GM18499 (cell line): ENCODE measurements at regions not wholly inside any gene's neighbourhood (a gene's known extent, or its start where the extent isn't known, plus 50 kb on each side); places are given as distances from the start of the nearest gene placed in this dataset.

ENCODE experiments used
- ATAC-seq: cut with Tn5 transposase; IDR thresholded peaks from one replicate; pipeline ENCODE4 v1.9.1; 2021; ENCODE audit warnings: moderate number of reproducible peaks; ENCODE audit not compliant: insufficient read depth, unreplicated experiment

DNA sequence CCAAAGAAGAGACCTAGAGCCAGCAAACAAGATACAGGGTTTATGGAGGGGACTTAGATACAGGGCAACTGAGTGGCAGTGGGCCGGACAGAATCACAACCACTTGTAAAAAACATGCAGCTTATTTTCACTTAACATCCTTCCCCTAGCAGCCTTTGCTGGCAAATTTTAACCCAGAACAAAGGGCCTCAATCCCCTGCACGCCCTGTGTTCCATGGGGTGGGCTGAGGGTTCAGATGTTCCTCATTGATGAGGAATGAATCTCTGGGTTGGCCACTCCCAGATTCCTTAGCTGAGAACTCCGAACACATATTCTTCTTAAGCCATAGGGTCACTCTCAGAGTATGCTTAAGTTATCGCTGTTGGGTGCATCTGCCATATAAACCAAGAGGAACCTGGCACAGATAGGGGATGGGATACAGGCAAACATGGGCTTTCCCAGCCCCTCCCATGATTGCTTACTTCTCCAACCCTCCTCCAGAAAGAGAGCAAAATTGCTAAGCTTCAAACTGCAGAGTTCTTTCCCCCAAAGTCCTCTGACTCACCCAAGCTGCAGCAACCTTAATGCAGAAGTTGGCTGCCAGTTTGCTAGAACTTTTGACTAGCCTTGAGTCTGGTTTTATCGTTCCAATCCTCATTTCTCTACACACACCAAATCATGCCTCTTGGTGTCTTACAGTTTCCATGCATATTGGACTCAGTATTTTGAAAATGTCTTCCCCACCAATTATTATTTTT lies 146.9 kb downstream of the CD47 start:
- no peak for ATAC-seq

DNA sequence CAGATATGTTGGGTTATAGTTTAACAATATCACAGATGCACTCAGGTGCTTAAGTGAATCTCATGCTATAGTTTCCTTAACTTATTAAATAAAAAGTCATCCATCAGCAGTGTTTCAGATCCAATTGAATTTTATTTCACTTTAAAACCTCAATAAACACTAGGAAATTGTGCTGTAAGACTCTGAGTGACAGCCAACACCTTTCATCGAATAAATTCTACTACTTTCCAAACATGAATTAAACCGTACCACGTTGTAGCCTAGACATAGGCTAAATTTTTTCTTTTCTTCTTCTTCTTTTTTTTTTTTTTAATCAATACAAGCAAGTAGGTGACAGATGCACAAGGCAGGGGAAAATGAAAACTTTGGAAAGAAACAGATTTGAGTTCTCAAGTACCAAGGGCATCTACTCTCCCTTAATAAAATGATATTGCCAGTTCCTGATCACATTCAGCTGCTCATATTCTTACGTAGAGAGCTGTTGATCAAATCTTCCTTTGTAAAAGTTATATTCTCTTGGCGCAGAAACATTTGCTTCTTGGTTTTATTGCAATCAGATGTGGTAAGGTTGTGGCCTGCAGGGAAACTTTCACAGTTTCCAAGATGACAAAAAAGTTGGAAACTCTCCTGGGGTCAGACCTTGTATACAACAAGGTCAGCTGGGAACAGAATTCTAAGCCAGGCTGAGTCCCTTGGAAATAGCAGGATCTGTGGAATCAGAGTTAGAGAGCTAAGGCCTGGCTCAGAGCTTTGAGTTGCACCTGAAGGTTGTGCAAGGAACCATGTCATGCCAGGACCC lies 147.7 kb downstream of the CD47 start:
- no peak for ATAC-seq

GRCh38 chr3:107942244-107942643 lies 148.6 kb downstream of the CD47 start:
- no peak for ATAC-seq

DNA sequence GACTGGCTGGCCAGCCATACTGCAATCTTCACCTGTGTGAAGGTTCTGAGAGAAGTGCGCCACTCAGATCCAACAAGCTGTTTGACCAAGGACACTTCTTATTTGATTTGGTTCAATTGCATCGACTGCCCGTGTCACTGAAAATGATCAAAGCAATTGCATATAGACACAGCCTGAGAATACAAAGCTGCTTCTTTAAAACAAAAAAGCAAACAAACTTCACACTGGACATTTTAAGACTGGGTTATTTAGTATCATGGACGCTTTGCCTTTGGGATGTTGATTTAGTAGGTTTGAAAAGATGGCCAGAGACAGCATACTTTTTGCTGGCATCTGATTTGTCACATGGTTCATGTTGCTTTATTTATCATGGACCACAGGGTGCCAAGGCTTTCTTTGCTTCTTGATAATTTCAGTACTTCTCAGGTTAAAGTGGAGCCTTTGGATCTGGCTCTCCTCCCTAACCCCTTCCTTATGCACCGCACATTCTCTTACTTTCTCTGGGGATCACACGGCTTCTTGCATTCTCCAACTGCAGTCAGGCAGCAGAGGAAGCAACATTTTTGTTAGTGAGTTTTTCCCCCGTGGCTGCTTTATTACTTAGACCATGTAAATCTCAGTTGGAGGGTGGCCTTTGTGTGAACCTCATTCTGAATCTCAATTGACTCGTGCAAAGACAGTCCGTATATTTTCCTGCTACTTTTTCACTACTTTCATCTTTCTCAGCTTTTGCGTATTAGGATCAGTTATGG lies 151.0 kb downstream of the CD47 start:
- no peak for ATAC-seq

- no peak for ATAC-seq
Measured at GRCh38 chr3:107938143-107938542, 152.7 kb downstream of the CD47 start.

DNA sequence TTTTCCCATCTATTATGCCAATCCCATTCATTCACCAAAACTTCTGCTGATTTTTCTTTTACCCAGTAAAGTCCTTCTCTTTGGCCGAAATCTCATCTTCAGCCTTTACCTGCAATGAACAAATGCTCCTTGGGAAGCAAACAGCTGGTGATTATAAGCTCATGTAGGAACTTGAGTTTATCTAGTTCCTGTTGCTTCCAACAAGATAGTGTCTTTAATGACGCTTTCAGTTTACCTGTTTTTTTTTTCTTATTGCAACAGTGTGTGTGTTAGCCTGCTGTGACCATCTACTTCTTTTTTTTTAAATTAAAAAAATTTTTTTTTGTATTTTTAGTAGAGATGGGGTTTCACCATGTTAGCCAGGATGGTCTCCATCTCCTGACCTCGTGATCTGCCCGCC lies 156.0 kb downstream of the CD47 start:
- no peak for ATAC-seq

DNA sequence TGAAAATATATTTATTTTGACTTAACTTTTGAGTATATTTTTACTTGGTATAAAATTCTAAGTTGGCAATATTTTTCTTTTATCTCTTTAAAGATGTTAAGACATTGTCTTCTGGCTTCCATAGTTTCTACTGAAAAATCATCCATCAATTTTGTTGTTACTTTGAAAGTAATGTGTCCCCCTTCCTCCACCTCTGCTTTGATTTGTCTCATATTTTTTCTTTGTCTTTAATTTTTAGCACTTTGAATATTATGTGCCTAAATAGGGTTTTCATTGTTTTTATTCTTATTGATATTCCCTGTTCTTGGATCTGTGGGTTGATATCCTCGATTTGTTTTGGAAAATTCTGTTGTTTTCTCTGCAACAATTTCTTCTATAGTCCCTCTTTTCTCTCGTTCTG lies 157.4 kb downstream of the CD47 start:
- no peak for ATAC-seq

DNA sequence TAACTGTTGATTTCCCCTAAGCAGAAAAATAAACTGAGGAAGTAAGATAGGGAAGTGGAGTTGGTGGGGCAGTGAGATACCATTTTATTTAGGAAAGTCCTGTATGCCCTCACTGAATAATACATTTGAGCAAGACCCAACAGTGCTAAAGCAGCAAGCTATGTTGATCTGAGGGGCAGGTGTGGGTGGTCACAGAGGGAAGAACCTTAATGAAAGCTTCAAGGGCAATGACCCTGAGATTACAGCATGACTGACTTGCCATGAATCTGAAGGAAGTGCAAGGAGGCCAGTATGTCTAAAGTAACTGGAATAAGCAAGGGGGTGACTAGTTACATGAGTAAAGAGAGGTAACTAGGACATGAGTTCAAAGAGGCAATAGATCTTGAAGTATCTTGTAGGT lies 159.5 kb downstream of the CD47 start:
- ATAC-seq: no peak

DNA sequence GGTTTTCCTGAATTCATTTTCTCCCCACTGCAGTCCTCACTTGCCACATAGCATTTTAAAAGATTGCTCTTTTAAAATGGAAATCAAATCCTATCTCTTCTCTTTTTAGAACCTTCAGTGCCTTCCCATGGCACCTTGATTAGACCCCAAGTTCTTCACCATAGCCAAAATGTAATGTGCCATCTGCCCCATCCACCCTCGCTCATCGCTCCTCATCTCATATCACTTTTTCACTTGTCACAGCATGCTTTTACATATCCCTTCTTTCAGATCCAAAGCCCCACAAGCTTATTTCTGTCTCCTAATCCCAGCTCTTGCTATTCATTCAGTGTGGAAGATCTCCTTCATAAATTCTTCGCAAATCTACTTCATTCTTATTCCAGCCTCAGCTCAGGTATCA lies 161.7 kb downstream of the CD47 start:
- no peak for ATAC-seq

GRCh38 chr3:107928084-107928445 lies 162.8 kb downstream of the CD47 start:
- ATAC-seq: peak; percentile 14

GRCh38 chr3:107927361-107928083 lies 163.3 kb downstream of the CD47 start:
- ATAC-seq: peak; percentile 78

DNA sequence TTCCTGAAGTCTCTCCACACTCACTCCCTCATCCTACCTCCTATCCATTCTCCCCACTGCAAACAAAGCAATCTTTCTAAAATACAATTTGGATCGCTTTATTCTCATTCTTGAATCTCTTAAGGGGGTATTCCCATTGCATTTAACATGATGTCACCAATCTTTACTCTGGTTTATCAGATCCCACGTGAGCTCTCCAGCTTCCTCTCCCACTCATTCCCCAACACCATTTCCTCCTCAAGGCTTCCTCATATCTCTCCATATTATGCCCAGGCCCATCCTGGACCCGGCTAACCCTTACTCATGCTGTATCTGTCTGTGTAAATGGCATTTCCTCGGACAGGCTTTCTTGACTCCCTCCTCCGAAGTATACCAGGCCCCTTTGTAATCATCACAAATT lies 165.0 kb downstream of the CD47 start:
- ATAC-seq: no peak

- ATAC-seq: no peak
Measured at GRCh38 chr3:107921038-107921437, 169.8 kb downstream of the CD47 start.

DNA sequence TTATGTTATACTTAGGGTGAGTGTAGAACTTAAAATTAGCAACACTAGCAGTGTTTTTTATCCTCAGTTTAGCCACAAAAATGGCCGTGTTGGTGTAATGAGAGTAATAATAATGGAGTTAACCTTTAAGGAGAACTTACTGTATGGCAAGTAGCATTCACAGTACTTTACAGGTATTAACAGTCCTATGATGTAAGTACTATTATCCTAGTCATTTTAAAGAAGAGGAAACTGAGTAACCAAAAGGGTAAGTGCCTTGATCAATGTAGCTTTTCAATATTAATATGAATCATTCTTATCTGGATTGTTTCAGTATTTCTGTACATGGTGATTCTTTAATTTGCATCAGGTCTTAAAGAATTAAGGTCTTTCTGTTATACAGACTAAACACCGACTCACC lies 170.3 kb downstream of the CD47 start:
- no peak for ATAC-seq

DNA sequence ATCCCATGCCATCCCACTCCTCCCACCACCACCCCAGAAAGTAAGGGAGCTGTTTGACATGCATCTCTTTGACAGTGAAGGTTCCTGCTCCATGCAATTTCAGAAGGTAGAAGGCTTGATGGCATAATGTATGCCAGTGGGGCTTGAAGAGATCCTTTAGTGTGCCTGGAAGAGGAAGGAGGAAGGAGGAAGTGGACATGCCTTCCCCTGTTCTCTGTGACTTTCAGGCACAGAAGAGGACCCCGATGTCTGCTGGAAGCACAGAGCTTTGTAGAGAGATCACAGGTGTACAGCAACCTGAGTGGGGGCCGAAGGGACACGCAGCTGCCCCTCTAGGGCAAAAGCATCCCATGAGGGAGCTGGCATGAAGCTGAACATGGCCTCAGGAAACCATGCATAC lies 171.6 kb downstream of the CD47 start:
- no peak for ATAC-seq

DNA sequence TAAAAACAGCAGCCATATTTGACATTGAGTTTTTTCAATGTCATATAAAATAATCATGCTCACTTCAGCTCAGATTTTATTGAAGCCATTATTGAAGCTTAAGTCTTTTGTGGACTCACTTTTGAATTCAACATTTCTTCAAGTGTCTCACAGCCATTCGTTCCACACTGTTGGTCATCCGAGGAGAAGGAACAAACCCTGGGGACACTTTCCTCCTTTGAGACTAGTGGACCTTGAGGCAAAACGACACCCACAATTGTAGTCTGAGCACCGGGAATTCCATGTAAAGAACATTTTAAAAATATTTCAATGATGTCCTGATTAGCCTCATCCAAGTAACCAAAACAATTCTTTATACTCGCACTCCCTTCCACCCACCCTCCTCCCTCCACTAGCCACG lies 174.7 kb downstream of the CD47 start:
- no peak for ATAC-seq

GRCh38 chr3:107915706-107916105 lies 175.1 kb downstream of the CD47 start:
- no peak for ATAC-seq

DNA sequence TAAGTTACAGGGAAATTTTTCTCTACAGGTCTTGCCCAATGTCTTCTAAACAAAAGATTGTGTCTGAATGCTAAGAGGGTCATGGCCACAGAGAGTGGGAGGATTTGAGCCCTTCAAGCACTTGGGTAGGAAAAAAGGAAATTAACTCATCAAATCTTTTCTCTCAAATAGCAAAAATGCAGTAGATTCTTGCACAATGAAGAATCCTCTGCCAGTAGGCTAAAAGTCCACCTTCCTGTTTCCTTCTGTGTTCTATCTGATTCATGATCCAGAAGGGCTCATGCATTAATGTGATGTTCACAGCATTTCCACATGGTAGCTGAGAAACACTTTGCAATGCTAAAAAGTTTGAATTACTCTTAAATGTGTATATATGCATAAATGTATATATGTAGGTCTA lies 177.1 kb downstream of the CD47 start:
- no peak for ATAC-seq

DNA sequence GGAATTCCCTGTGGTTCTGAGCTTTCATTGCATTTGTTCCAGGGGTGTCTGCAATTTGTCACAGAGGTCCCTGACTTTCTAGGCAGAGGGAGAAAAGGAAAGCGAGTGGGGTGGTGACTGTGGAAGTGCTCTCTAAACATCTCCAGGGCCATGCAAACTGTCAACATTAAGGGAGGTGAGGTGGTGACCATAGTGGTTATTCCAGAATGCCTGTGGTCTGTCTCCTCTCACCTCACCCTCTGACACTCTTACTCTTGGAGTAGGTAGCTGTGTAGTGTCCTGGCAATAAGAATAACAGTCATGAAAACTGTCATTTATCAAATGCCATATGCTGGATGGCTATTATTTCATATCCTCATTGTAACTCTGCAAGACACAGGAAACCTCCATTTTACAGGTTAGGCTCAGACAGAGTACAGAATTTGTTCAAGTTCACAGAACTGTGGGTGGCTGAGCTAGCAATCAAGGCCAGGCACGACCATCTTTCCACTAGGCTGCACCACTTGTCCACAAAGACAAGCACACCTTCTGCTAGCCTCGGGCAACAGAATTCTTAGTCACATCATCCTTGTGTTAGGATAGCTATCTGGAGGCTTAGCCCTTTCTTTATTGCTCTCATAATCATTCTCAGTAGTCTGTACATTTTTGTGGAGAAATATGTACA lies 179.4 kb downstream of the CD47 start:
- no peak for ATAC-seq

DNA sequence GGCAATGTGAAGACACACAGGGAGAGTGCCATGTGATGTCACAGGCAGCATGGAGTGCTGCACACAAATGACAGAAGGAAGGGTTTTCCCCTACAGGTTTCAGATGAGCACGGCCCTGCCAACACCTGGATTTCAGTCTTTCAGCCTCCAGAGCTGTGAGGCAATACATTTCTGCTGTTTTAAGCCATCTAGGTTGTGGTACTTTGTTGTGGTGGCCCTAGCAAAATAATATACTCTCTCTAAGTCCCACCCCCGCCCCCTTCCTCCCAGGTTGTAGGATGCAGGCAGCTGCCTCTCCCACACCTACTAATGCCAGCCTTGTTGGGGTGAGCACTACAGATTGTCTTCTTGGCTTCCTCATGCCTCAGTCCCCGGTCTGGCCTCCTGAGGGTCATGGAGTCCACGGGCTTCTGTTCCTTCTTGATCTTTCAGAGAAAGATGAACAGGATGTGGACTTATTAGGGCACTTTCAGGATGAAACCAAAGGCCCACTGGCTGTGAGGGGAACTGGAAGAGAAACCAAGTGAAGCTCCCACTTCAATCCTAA lies 180.0 kb downstream of the CD47 start:
- ATAC-seq: peak; percentile 98
